HG03354 (cell line): ENCODE measurements at regions not wholly inside any gene's neighbourhood (a gene's known extent, or its start where the extent isn't known, plus 50 kb on each side); places are given as distances from the start of the nearest gene placed in this dataset.

ENCODE experiments used
- ATAC-seq: cut with Tn5 transposase; IDR thresholded peaks from one replicate; pipeline ENCODE4 v1.9.1; 2021; ENCODE audit warnings: mild to moderate bottlenecking; ENCODE audit not compliant: unreplicated experiment, poor library complexity, severe bottlenecking

DNA sequence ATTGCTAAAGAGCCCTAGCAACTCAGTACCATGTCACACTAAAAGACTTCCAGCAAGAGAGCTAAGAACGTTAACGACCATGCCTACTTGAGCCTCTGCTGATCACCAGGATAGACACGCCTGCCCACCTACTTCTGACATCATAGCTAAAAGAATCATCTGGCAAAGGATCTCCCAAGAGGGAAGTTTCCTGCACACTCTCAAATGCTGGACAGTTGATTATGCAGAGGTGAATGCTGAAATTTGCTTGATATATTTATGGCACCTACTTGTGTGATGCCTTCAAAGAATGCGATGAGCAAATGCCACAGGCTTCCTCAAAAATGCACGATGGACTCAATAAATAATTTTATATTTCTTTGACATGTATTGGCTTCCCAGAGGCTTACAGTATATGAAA, 113.6 kb downstream of the GALC start:
- no peak for ATAC-seq

GRCh38 chr14:87878959-87879358, 114.0 kb downstream of the GALC start:
- ATAC-seq = no peak

GRCh38 chr14:87877877-87878276, 115.1 kb downstream of the GALC start:
- ATAC-seq = no peak

DNA sequence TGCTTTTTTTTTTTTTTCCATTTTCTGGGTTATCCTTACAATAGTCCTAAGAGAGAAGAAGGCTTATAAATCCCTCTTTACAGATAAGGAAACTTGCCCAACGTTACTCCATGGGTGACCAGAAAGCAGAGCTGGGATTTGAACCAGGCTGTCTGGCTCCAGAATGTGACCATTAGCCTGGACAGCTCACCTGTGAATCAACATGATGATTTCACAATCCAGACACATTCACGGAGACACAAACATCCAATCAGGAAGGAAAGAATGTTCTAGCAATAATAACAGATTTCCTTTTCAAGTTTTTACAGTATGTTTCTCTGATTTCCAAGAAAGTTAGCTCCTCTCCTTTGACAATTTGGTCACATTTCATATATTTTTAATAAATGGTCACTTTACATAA, 118.3 kb downstream of the GALC start:
- ATAC-seq = no peak

GRCh38 chr14:87873741-87874140, 119.2 kb downstream of the GALC start:
- ATAC-seq = no peak

DNA sequence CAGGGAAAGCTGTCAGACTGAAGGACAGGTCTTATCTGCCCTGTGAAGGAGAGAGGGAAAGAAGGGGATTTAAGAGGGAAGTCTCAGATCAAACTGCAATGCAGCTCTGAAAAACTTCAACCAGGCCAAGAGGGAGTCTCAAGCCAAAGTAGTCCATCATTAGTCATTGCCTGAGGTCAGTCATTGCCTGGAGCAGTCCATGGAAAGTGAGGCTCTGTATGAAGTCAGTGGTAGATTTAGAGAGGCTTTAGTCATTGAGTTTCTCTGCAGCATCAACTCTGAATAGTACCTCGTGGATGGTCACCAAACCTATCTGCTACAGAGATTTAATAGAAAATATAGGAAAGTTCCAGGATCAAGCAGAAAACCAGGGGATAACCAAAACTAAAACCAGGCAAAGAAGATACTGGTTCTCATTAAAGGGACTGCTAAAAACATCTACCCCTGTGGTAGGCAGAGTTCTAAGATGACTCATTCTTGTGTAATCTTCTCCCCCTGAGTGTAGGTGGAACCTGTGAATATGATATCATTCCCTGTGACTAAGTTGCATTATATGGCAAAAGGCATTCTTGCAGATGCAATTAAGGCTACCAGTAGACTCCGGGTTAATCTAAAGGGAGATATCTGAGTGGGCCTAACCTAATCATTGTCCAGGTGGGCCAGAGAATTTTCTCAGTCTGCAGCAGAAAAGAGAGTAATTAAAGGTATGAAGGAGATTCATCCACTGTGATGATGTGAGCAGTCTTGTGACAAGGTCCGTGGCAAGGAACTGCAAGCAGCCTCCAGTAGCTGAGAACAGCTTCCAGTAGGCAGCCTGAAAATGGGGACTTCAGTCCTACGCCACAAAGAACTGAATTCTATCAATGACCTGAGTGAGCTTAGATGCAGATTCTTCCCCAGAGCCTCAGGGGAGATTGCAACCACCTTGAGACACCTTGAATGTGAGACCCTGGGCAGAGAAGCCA, 123.1 kb downstream of the GALC start:
- ATAC-seq = peak; percentile 76

DNA sequence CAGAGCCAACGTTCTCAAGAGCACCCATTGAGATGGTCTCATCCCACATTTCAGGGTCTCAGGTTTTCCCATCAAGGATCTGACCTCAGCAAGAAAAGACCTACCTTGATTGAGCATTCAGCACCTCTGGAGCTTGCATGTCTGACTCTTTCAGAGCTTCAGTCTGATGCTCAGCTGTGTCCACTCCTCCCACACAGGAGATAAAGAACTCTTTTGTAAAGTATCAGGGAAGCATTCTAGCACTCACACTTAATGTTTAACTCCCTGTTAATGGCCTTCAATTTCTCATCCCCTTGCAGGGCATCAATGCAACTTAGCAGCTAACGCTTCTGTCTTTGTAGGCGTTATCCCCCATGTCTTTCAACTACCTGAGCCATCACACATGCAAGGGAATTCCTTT, 124.1 kb downstream of the GALC start:
- no peak for ATAC-seq

GRCh38 chr14:87866116-87866515, 126.9 kb downstream of the GALC start:
- no peak for ATAC-seq

- no peak for ATAC-seq
These were observed 128.4 kb downstream of the GALC start for GRCh38 chr14:87864356-87865270.

DNA sequence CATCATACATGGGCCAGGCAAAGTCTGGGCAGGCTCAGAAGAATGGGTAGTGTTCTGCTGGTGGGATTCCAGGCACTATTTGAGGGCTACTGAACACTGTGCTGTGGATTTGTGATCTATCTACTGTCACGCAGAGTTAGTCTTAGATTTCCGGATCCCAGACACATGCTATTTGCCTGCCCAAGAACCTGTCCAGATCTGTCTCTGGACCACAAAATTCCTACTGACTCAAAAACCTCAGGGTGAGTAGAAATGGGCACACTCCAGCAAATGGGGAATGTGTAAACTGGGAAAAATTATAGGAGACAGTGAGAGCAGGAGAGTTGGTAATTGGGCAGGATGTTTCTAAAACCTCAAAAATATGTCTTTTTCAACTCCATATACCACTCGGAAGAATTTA, 129.9 kb downstream of the GALC start:
- ATAC-seq = no peak

- ATAC-seq = no peak
These were observed 140.9 kb downstream of the GALC start for GRCh38 chr14:87852107-87852506.

- ATAC-seq = no peak
These were observed 141.8 kb downstream of the GALC start for GRCh38 chr14:87851190-87851589.

GRCh38 chr14:87847216-87847755, 145.7 kb downstream of the GALC start:
- ATAC-seq = no peak

DNA sequence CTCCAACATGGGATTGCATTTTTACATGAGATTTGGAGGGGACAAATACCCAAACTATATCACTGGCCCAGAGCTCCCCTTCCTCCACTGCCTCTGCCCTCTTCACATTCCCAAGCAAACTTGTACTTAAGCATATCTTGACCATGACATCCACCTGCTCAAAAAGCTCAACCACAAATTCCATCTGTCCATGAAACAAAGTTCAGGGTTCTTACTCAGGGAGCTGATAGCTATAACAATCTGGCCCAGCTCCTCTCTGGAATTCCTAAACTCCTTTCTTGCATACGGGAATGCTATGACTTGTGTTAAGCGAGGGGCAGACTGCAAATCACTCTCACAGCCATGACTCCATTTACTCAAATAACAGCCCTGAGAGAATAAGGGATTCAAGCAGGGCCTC, 152.1 kb downstream of the GALC start:
- ATAC-seq = no peak

GRCh38 chr14:87838931-87839330, 154.1 kb downstream of the GALC start:
- ATAC-seq = no peak

- ATAC-seq = no peak
These were observed 155.7 kb downstream of the GALC start for GRCh38 chr14:87837296-87837695.

GRCh38 chr14:87834594-87834993, 158.4 kb downstream of the GALC start:
- ATAC-seq = no peak

DNA sequence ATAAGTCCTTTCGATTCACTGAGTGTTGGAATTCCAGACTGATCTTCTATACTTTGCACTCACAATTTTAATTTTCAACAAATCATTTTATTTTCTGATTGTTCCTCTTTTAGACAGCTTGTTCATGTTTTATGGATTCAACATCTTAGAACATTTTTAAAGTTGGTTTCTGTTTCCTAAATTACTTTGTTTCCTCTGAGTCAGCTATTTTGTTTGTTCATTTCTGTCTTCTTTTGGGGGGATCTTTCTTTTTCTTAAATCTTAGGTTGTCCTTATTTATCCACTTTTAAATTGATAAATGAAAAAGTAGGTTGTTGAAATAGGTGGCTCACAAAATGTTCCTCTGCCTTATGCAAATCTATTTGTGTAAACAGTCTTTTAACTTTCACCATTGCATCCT, 160.0 kb downstream of the GALC start:
- no peak for ATAC-seq

- ATAC-seq = no peak
These were observed 162.4 kb downstream of the GALC start for GRCh38 chr14:87830443-87831096.

DNA sequence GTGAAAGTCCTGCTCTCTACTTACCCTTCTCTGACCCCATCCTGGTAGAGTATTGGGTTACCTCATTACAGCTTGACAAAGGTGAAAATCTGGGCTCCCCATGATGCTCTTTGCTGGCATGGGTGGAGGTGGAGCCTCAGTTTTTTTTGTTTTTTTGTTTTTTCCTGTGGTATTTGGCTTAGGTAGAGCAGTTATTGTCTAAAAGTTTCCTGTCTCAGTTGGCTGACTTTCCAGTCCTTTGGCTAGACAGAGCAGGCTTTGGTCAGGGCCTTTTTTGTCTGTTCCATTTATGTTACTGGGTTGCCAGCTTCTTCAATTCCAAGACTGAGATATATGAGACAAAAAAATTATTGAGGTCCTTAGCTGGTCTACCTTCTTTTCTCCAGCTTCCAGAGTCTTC, 163.4 kb downstream of the GALC start:
- ATAC-seq = no peak
